ENCODE measurements at regions not wholly inside any gene's neighbourhood (a gene's known extent, or its start where the extent isn't known, plus 50 kb on each side); places are given as distances from the start of the nearest gene placed in this dataset.
"Not testable (repeated sequence)": the region's sequence is repeated elsewhere in the genome, so short reads cannot be mapped to it uniquely, and the experiment has no call there.

DNA sequence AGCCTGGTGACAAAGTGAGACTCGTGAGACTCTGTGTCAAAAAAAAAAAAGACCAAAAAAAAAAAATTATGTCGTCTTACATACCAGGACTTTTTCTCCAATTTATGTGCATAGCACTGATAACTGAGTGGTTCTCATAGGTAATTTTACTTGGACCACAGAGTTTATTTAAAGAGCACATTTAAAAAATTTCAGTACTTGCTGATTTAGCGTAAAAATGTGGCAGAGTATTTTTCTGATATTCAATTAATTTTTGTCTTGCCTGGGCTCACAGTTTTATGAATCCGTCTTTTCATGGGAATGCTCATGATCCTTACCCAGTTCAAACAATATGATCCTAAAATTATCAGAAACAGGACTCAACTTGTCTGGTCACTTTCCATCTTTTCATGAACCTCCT, 151.0 kb upstream of the ZNF92 start:
- Mint-ChIP-seq H3K36me3 (no peaks in the 10 kb centered on the region), H3K27ac (no peak overlapping the region), H3K9me3 (no peaks in the 10 kb centered on the region)
- DNase-seq (ENCODE audit: low spot score in 2 of 2) (no peak), ATAC-seq (no peak)

DNA sequence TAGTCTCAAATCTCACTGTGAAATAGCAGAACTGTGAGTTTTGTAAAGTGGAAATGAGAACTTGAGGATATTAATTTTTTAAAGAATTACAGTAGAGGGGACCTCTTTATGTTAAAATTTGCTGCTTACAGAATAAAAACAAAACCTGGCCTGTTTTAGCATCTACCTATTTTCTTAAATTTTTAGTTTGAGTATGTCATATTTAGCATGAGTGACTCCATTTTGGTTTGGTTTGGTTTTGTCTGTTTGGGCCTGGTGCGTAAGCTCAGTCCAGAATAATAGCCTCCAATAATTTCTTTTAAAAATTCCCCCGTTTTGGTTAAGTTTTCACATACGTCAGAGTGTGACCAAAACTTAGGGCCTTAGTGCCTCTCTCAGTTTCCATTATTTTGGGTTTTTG, 152.0 kb upstream of the ZNF92 start:
- no peak for DNase-seq (ENCODE audit: low spot score in 2 of 2)
- no peaks in the 10 kb centered on the region for H3K36me3 Mint-ChIP-seq
- no peaks in the 10 kb centered on the region for H3K9me3 Mint-ChIP-seq
- no peak for ATAC-seq
- H3K27ac Mint-ChIP-seq: no peak overlapping the region

DNA sequence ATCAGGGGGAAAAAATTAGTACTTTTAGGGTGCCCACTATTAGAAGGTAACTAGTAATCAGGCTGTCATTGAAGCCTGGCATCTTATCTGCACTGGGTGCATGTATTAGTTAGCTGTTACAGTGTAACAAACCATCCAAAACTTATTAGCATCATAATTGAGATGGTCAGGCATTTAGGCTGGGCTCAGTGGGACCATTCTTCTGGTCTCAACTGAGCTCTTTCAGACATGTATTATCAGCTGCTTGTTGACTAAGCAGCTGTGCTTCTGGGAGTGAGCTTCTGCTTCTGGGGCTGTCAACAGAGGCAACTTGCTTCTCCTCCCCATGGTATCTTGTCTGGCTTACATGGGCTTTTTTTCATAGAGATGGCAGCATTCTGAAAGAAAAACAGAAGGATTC, 154.0 kb upstream of the ZNF92 start:
- no peak for ATAC-seq
- H3K36me3 Mint-ChIP-seq: no peaks in the 10 kb centered on the region
- no peaks in the 10 kb centered on the region for H3K9me3 Mint-ChIP-seq

DNA sequence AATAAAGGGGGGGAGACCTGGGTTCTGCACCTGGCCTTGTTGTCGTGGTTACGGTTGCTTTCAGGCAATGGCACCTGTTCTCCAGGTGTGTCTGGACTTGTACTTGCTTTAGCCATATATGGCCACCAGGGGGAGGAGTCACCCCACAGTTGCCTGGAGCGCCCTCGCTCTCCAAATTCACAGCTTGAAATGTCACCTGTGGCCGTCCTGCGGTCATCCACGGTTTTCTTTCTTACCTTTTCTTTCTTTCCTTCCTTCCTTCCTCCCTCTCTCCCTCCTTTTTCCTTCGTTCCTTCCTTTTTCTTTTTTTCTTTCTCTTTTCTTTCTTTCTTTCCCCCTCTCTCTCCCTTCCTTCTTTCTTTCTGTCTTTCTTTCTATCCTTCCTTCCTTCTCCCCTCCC, 157.2 kb upstream of the ZNF92 start:
- peak in 1 of 2 donors; percentile 54 for DNase-seq (ENCODE audit: low spot score in 2 of 2)
- peak; percentile 58 to 64 for ATAC-seq
- Mint-ChIP-seq H3K36me3 (no peaks in the 10 kb centered on the region), H3K27ac (no peak overlapping the region), H3K9me3 (no peaks in the 10 kb centered on the region)

More for the DNA sequence above, 154.0 kb upstream of the ZNF92 start:
- no peak for DNase-seq (ENCODE audit: low spot score in 2 of 2)
- H3K27ac Mint-ChIP-seq: no peak overlapping the region

DNA sequence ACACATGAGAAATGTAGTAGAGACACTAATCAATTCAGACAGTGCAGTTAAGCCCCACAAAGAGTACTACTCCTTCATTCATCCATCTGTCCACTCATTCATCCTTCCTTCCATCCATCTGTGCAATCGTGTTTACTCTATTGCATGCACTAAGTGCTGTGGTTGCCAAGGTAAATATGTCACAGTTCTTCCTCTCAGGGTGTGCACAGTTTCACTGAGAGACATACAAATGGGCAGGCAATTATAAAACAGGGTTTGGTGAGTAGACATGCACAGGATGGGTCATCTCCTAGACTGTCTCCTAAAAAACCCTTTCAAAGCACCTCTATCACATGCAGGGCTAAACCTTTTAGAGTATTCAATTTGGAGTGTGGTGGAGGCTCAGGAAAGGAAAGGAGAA, 160.4 kb upstream of the ZNF92 start:
- ATAC-seq; H3K9me3 Mint-ChIP-seq; H3K27ac Mint-ChIP-seq; DNase-seq (ENCODE audit: low spot score in 2 of 2); H3K36me3 Mint-ChIP-seq: not testable (repeated sequence)

DNA sequence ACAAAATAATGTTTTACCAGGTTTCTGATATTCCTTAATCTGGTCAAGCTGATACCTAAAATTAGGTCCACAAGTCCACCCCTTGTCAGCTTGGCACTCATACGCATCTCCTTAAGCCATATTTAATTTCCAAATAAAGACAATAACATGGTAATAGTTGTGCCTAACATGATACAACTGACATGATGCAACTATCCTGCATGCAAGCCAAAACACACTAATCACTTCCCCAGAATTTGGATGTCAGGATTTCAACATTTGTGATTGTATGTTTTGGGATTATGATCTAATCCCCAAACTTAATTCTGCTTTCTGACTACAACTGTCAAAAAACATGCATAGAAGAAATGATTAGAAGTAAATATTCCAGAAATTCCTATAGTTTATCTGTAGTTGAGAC, 174.4 kb upstream of the ZNF92 start:
- not testable (repeated sequence) for H3K27ac Mint-ChIP-seq; H3K36me3 Mint-ChIP-seq; ATAC-seq; H3K9me3 Mint-ChIP-seq; DNase-seq (ENCODE audit: low spot score in 2 of 2)

DNA sequence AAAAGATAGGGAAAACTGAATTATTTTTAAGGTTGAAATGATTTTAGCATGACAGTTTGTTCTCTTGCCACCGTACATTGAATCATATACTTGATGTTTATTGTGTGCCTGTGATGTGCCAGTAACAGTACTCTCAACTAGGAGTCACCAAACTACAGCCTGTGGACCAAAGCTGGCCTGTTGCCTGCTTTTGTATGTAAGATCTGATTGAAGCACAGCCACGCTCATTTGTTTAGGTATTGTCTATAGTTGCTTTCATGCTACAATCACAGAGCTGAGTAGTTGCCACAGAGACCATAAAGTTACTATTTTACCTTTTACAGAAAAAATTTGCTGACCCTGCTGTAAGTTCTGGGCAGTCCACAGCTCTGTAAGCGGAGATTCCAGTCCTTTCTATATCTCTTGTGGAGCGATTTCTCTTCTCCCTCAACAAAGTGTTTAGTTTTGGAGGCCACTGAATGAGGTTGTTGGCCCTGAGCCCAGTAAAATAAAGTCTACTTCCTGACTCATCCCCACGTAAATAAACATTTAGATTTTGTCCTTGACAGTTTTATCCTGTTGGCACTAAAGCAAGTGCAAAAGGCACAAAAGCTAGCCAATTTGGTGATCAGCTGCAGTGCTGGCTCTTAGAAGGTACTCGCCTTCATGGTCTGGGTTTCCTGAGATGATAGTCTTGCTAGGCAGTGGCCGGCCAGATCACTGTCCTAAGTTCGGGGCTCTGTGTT, 180.2 kb upstream of the ZNF92 start:
- DNase-seq (ENCODE audit: low spot score in 2 of 2); H3K36me3 Mint-ChIP-seq; H3K27ac Mint-ChIP-seq; ATAC-seq; H3K9me3 Mint-ChIP-seq: not testable (repeated sequence)

DNA sequence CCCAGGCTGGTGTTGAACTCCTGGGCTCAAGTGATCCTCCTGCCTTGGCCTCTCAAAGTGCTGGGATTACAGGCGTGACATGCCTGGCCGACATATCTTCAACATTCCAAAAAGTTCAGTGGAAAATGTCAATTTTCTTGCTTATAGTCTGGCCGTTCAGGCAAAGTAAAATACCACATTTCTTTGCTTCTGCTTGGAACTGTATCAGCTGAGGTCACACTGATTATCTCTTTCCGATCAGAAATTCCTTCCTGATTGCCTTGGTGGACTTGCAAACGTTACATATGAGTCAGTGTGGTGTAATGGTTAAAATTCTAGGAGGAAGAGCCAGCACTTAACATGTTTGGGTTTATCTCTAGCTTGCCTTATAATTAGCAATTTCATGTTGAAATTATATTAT, 170.6 kb upstream of the ERV3-1 start:
- DNase-seq (ENCODE audit: low spot score in 2 of 2); H3K9me3 Mint-ChIP-seq; H3K27ac Mint-ChIP-seq; ATAC-seq; H3K36me3 Mint-ChIP-seq: not testable (repeated sequence)

DNA sequence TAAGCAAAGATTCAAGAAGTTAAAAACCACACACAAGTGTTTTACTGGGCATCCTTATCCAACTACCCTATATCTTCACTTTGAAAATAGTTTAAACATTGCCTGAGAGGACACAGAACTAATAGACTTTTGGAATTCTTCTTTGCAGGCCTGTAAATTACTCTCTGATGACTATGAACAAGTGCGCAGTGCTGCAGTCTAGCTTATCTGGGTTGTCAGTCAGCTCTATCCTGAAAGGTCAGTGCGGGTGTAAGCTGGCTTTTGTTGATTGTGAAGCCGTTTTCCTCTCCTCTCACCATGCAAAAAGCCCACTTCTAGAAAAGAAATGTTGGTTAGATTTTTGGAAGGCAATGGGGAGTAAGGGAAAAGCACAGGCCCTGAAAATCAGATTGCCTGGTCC, 143.6 kb upstream of the ERV3-1 start:
- not testable (repeated sequence) for ATAC-seq

DNA sequence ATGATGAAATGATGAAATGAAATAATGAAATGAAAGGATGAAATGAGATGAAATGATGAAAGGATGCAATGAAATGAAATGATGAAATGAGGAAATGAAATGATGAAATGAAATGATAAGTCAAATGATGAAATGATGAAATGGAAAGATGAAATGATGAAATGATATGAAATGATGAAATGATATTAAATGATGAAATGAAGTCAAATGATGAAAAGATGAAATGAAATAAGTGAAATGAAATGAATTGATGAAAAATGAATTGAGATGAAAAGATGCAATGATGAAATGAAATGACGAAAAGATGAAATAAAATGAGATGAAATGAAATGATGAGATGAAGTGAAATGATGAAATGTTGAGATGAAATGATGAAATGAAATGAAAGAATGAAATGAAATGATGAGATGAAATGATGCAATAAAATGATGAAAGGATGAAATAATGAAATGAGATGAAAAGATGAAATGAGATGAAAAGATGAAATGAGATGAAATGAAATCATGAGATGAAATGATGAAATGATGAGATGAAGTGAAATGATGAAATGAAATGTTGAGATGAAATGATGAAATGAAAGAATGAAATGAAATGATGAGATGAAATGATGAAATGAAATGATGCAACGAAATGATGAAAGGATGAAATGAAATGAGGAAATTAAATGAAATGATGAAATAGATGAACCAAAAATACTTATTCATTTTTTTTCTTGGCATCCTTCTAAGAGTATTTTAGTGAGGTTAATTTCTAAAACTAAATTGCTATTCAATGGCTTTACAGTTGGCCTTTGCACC, 139.8 kb upstream of the ERV3-1 start:
- not testable (repeated sequence) for DNase-seq (ENCODE audit: low spot score in 2 of 2); H3K36me3 Mint-ChIP-seq; H3K27ac Mint-ChIP-seq; H3K9me3 Mint-ChIP-seq; ATAC-seq

More for the DNA sequence above, 143.6 kb upstream of the ERV3-1 start:
- not testable (repeated sequence) for H3K36me3 Mint-ChIP-seq; DNase-seq (ENCODE audit: low spot score in 2 of 2); H3K9me3 Mint-ChIP-seq; H3K27ac Mint-ChIP-seq

DNA sequence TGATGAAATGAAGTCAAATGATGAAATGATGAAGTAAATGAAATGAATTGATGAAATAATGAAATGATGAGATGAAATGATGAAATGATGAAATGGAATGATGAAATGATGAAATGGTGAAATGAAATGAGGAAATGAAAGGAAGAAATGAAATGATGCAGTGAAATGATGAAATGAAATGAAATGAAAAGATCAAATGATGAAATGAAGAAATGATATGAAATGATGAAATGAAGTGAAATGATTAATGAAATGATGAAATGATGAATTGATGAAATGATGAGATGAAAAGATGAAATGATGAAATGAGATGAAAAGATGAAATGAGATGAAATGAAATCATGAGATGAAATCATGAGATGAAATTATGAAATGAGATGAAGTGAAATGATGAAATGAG, 139.2 kb upstream of the ERV3-1 start:
- H3K27ac Mint-ChIP-seq; H3K36me3 Mint-ChIP-seq; ATAC-seq; DNase-seq (ENCODE audit: low spot score in 2 of 2); H3K9me3 Mint-ChIP-seq: not testable (repeated sequence)

DNA sequence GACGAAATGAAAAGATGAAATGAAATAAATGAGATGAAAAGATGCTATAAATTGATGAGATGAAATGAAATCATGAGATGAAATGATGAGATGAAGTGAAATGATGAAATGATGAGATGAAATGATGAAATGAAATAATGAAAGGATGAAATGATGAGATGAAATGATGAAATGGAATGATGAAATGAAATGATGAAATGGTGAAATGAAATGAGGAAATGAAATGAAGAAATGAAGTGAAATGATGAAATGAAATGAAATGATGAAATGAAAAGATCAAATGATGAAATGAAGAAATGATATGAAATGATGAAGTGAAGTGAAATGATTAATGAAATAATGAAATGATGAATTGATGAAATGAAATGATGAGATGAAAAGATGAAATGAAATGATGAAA, 138.5 kb upstream of the ERV3-1 start:
- not testable (repeated sequence) for H3K9me3 Mint-ChIP-seq; H3K36me3 Mint-ChIP-seq; ATAC-seq; DNase-seq (ENCODE audit: low spot score in 2 of 2); H3K27ac Mint-ChIP-seq

DNA sequence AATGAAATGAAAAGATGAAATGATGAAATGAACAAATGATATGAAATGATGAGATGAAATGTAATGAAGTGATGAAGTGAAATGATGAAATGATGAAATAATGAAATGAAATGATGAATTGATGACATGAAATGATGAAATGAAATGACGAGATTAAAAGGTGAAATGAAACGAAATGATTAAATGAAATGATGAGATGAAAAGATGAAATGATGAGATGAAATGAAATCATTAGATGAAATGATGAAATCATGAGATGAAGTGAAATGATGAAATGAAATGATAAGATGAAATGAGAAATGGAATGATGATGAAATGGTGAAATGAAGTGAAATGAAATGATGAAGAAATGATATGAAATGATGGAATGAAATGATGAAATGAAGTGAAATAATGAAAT, 138.1 kb upstream of the ERV3-1 start:
- not testable (repeated sequence) for DNase-seq (ENCODE audit: low spot score in 2 of 2); H3K36me3 Mint-ChIP-seq; H3K27ac Mint-ChIP-seq; H3K9me3 Mint-ChIP-seq; ATAC-seq

DNA sequence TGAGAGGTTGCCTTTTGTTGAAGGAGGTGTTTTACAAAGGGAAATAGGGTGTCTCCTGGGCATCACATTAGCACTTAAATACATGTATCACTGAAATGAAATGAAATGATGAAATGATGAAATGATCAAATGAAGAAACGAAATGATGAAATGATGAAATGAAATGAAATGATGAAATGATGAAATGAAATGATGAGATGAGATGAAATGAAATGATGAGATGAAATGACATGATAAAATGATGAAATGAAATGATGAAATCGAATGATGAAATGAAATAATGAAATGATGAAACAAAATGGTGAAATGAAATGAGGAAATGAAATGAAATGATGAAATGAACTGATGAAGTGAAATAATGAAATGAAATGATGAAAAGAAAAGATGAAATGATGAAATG, 137.6 kb upstream of the ERV3-1 start:
- not testable (repeated sequence) for H3K9me3 Mint-ChIP-seq; DNase-seq (ENCODE audit: low spot score in 2 of 2); H3K27ac Mint-ChIP-seq; H3K36me3 Mint-ChIP-seq; ATAC-seq

DNA sequence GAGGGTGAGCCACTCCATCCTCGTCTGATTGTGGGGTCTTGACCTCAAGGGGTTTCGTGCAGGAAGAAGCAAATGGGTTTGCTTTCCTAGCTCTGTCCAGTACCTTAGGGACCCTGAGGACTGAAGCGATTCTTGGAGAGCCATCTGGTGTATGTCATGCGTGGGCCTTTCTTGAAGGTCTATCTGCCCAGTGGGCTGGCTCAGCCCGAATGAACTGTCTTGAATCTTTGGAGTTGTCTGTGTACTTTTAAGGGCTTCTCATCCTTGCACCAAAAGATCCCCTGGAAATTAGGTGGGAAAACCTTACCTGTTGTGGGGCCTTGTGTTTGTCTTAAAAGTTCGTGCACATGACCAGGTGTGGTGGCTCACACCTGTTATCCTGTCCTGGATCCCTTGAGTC, 135.4 kb upstream of the ERV3-1 start:
- ATAC-seq; H3K36me3 Mint-ChIP-seq; DNase-seq (ENCODE audit: low spot score in 2 of 2); H3K27ac Mint-ChIP-seq; H3K9me3 Mint-ChIP-seq: not testable (repeated sequence)

DNA sequence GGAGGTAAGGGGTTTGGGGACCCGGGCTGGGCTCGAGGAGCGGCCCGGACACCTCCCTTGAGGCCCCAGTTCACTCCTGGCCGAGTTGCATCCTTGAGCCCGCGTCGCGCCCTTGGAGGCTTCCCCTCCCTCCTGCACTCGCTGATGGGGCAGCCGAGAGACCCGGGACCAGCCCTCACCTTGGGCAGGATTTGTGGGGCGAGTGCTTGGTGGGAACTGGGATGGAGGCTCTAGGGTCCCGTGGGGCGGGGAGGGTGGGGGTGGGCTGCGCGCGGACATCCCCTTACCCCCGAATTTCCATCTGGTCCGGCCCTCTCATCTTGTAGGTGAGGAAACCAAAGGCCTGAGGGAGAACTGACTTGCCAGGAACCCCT, 134.9 kb upstream of the ERV3-1 start:
- not testable (repeated sequence) for ATAC-seq; DNase-seq (ENCODE audit: low spot score in 2 of 2); H3K27ac Mint-ChIP-seq; H3K36me3 Mint-ChIP-seq; H3K9me3 Mint-ChIP-seq

DNA sequence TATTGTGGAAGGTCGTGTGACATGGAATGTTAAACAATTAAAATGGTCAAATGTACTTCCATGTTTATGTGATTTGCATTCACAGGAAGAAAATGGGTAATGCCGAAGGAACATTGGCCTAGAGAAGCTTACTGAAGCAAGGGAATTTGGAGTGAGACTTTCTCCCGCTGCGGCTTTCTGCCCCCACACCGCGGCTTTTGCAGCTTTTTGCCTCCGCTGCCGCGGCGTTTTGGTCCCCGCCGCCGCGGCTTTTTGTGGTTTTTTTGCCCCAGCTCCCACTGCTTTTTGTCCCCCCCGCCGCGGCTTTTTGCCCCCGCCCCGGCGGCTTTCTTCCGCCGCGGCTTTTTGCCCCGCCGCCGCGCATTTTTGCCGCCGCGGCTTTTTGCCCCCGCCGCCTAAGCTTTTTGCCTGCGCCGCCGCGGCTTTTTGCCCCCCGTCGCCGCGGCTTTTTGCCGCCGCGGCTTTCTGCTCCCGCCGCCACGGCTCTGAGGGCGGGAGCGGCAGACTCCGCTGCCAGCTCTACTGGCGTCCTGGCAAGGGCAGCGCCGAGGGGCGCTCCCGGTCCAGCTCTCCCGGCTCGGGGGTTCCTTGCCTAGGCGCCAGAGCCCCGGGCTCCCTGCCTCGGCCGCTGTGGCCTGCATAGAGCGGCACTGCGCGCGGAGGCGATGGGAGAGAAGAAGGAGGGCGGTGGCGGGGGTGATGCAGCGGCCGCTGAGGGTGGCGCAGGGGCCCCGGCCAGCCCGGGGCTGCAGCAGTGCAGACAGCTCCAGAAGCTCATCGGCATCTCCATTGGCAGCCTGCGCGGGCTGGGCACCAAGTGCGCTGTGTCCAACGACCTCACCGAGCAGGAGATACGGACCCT, 134.3 kb upstream of the ERV3-1 start:
- not testable (repeated sequence) for DNase-seq (ENCODE audit: low spot score in 2 of 2); H3K27ac Mint-ChIP-seq; ATAC-seq; H3K36me3 Mint-ChIP-seq; H3K9me3 Mint-ChIP-seq
